Epithelial cell of proximal tubule (primary cell): ENCODE measurements at regions not wholly inside any gene's neighbourhood (a gene's known extent, or its start where the extent isn't known, plus 50 kb on each side); places are given as distances from the start of the nearest gene placed in this dataset.

Experiments used
- DNase-seq: peaks from one replicate; pipeline ENCODE4 v3.0.0-alpha.2; 2011; ENCODE audit warnings: low read depth
- H3K4me3 ChIP-seq: 2 replicates; pipeline ENCODE4 v1.5.1; 2011; ENCODE audit warnings: low read depth, mild to moderate bottlenecking, low read length
- TF ChIP-seq, protein P1 (sequence below): conservative IDR thresholded peaks from 2 replicates; pipeline ENCODE4 v1.5.1; 2012; ENCODE audit warnings: low read depth, mild to moderate bottlenecking, low read length

DNA sequence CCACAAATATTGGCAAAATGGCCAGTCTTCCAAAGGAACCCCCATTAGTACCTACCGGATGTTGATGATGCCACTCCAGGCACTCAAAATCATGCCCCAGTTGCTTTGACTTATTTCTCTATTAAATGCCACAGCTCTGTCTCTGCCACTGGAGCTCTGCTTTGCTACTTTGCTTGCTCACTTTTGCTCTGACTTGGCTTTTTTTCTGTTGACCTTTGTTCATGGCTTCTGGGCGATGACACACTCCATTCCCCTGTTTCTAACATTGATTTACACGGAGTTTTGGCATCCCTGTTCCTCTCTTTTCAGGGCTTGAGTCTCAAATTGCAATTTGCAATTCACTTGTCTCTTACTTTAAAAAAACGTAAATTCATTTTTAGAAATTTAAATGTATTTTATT lies 217.1 kb upstream of the SPRY2 start:
- no peak overlapping the region for H3K4me3 ChIP-seq
- DNase-seq, result peak; percentile 53
- TF ChIP-seq, protein P1, sequence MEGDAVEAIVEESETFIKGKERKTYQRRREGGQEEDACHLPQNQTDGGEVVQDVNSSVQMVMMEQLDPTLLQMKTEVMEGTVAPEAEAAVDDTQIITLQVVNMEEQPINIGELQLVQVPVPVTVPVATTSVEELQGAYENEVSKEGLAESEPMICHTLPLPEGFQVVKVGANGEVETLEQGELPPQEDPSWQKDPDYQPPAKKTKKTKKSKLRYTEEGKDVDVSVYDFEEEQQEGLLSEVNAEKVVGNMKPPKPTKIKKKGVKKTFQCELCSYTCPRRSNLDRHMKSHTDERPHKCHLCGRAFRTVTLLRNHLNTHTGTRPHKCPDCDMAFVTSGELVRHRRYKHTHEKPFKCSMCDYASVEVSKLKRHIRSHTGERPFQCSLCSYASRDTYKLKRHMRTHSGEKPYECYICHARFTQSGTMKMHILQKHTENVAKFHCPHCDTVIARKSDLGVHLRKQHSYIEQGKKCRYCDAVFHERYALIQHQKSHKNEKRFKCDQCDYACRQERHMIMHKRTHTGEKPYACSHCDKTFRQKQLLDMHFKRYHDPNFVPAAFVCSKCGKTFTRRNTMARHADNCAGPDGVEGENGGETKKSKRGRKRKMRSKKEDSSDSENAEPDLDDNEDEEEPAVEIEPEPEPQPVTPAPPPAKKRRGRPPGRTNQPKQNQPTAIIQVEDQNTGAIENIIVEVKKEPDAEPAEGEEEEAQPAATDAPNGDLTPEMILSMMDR, result no peak

DNA sequence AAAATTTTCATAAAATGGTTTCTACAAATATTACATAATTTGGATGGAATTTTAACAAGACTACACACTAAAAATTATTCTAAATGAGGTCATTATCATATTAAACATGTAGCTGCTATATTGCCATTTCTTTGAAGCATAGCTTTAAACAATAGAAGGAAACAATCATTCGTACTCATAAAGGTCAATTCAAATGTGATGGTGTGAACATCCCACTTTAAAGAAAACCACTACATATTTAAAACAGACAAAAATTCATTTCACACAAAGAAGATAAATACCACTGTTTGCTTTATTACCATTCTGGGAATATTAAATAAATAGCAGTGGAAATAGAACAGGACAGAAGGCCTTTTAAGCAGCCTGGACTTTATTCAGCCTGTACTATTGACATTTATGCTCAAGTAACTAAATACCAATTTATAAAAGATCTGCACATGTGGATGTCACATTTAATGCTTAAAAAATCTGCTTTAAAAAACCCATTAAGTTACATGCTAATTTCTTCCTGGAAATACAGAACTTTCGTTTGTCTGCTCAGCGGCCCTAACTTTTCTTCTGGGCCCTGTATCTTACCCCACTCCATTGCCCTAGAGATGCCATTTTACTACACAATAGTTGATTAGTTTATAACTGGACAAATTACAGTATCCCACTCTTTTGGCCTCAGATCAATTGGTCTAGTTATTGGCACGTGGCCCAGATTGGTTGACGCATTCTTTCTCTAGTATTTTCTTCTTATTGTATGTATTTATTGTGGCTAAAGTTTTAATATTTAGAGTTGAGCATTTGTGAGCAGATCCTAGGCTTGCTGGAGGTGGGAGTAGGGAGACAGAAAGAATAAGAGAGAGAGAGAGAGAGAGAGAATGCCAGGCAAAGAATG lies 215.1 kb upstream of the SPRY2 start:
- H3K4me3 ChIP-seq, result no peak overlapping the region
- no peak for DNase-seq
- TF ChIP-seq, protein P1, result no peak

DNA sequence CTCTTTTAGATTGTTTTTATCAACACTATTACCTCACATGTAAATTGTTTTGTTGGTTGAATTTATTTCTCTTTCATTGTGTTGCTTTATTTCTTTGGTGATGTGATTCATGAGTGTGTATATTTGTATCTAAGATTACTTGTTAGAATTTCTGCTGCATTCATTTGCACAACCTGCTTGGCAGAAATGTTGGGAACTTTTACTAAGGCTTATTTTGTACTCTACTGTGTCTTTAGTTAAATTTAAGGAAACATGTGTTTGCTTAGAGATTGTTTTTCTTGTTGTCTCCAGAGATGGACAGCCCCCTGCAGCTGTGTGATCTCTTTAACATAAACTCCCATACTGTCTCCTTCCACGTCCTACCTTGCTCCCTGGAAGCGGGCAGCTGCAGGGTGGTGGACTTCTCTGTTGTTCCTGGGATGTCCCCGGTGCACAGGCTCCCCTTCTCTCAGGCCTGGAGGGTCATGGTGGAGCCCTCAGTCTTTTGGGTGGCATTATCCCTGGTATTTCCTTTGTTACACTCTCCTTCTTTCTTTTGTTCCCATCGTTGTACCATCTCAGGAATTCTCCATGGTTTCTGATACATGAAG lies 212.0 kb upstream of the SPRY2 start:
- no peak for DNase-seq
- TF ChIP-seq, protein P1, result no peak

DNA sequence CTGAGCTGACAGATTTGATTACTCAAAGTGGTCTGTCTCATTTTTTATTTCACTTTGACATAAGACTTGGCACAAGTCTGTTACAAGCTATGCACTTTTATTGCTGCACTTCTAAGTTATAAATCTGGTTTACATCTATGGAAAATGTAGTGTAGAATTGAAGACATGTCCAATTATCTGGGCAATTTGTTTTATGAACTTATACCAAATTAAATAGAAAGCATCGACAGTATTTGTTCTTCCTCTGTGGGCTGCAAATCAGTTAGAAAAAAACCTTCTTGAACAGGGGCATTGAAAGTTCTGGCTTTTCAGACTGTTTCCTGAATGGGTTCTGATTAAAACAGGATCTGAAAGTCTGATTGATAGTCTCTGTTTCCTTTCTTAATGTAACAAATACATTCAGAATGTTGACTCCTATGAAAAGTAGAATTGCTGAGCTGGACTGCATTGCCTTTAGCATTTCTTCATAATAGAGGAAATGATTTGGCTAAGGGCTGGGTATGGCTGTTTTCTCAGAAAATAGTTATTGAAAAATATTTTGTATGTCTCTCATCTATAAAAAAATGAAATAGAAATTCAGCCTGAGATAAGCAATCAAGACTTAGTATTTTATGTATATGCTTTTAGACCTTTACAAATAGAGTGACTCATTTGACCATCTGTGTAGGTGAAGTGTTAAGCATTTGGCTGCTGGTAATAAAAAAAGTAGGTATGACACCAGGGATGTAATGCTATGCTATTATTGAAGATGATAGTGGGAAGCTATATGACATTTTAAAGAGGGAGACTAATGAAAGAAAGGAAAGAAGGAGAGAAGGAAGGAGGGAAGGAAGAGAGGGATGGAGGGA lies 210.9 kb upstream of the SPRY2 start:
- no peak overlapping the region for H3K4me3 ChIP-seq
- TF ChIP-seq, protein P1, result no peak
- no peak for DNase-seq

More for the DNA sequence above, 212.0 kb upstream of the SPRY2 start:
- H3K4me3 ChIP-seq, result no peak overlapping the region

DNA sequence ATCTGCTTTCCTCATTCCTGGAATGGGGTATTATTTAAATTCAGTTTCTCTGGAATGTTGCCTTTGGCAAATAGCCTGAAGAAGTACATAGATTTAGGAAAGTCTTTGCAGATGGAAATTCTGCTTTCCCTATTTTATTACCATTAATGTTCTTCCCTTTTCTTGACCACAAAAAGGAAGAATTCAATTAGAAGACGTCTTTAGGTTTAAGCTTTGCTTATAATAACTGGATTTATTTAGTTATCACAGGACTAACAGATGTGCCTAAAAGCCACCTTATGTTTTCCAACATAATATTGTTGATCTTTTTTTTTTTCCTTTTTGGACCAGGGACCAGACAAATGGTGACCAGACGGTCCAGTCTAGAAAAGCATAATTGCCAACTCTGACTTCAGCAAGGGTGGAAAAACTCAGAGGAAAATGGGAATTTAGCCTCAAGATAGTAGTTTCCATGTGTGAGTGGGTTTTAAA lies 210.1 kb upstream of the SPRY2 start:
- no peak overlapping the region for H3K4me3 ChIP-seq
- DNase-seq, result no peak
- TF ChIP-seq, protein P1, result no peak

DNA sequence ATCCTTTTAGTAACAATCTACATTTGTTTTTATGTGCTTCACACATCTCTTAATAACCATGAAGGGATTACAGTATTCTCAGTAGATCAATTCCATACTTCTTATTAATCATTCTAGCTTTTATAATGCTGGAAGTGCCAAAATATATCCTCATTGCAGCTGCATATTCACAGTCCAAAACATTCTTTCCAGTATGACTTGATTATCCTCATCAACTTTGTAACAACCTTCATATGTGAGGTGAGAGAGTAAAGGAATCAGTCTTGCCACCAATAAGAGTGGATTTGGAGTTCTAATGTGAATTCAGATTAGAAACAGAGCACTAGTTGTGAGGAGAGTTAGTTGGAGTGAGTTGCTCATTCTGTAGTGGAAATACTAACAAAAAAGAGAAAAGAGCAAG lies 208.0 kb upstream of the SPRY2 start:
- no peak for DNase-seq
- H3K4me3 ChIP-seq, result no peak overlapping the region
- TF ChIP-seq, protein P1, result no peak
